MM.1S (cell line): ENCODE measurements at regions not wholly inside any gene's neighbourhood (a gene's known extent, or its start where the extent isn't known, plus 50 kb on each side); places are given as distances from the start of the nearest gene placed in this dataset.

ENCODE experiments used
- DNase-seq: peaks from one replicate; pipeline ENCODE4 v3.0.0-alpha.2; 2015
- H2AFZ ChIP-seq: fragments of 300-600 bp; sonication (generic); 2 replicates; pipeline ENCODE4 v1.6.0; 2016; ENCODE audit warnings: antibody characterized with exemption, low read length
- H3F3A ChIP-seq: fragments of 300-600 bp; sonication (generic); 2 replicates; pipeline ENCODE4 v1.6.1; 2016; ENCODE audit warnings: mild to moderate bottlenecking, antibody characterized with exemption, low read length, moderate library complexity, mixed read lengths; ENCODE audit not compliant: insufficient read depth
- H3K27ac ChIP-seq: fragments of 300-600 bp; sonication (generic); 2 replicates; pipeline ENCODE4 v1.5.1; 2016; ENCODE audit warnings: mild to moderate bottlenecking, low read length
- H3K27me3 ChIP-seq: fragments of 300-600 bp; sonication (generic); replicated peaks from 2 replicates; pipeline ENCODE4 v1.6.0; 2016; ENCODE audit warnings: low read length; ENCODE audit not compliant: insufficient read depth
- H3K36me3 ChIP-seq: fragments of 300-600 bp; sonication (generic); replicated peaks from 2 replicates; pipeline ENCODE4 v1.6.1; 2016; ENCODE audit warnings: mild to moderate bottlenecking, low read length, mixed read lengths; ENCODE audit not compliant: insufficient read depth
- H3K4me1 ChIP-seq: fragments of 300-600 bp; sonication (generic); 2 replicates; pipeline ENCODE4 v1.6.1; 2016; ENCODE audit warnings: low read length, mixed read lengths
- H3K4me2 ChIP-seq: fragments of 300-600 bp; sonication (generic); 2 replicates; pipeline ENCODE4 v1.6.0; 2016; ENCODE audit warnings: low read depth, low read length
- H3K4me3 ChIP-seq: fragments of 300-600 bp; sonication (generic); 2 replicates; pipeline ENCODE4 v1.5.1; 2016; ENCODE audit warnings: low read length, mixed read lengths
- H3K79me2 ChIP-seq: fragments of 300-600 bp; sonication (generic); 2 replicates; pipeline ENCODE4 v1.6.1; 2016; ENCODE audit warnings: mixed run types, low read length, mixed read lengths
- H3K9ac ChIP-seq: fragments of 300-600 bp; sonication (generic); 2 replicates; pipeline ENCODE4 v1.6.1; 2016; ENCODE audit warnings: low read length, mixed read lengths
- H3K9me2 ChIP-seq: fragments of 300-600 bp; sonication (generic); replicated peaks from 2 replicates; pipeline ENCODE4 v1.6.1; 2016; ENCODE audit warnings: mild to moderate bottlenecking, low read length, mixed read lengths; ENCODE audit not compliant: insufficient read depth
- H3K9me3 ChIP-seq: fragments of 300-600 bp; sonication (generic); replicated peaks from 2 replicates; pipeline ENCODE4 v1.6.1; 2016; ENCODE audit warnings: mild to moderate bottlenecking, low read length, mixed read lengths; ENCODE audit not compliant: insufficient read depth
- H4K20me1 ChIP-seq: fragments of 300-600 bp; sonication (generic); 2 replicates; pipeline ENCODE4 v1.6.1; 2016; ENCODE audit warnings: mild to moderate bottlenecking, low read length, moderate library complexity, mixed read lengths; ENCODE audit not compliant: insufficient read depth
- CTCF ChIP-seq: fragments of 300-600 bp; sonication (generic); IDR thresholded peaks from 2 replicates; pipeline ENCODE4 v1.5.1; 2016; ENCODE audit warnings: antibody characterized with exemption, low read length, mixed read lengths
- EZH2 ChIP-seq: fragments of 300-600 bp; sonication (generic); optimal IDR thresholded peaks from 2 replicates; pipeline ENCODE3; 2017; ENCODE audit warnings: low read depth, mild to moderate bottlenecking, antibody characterized with exemption, low read length, mixed read lengths
- EZH2phosphoT487 ChIP-seq: fragments of 300-600 bp; sonication (generic); IDR thresholded peaks from 2 replicates; pipeline ENCODE4 v1.6.1; 2018; ENCODE audit warnings: antibody characterized with exemption, low read length

- peaks cover 12% of the 10 kb centered on the region for H3F3A ChIP-seq
- H3K27ac ChIP-seq = no peak overlapping the region
- TF ChIP-seq EZH2 (no peak), CTCF (no peak), EZH2phosphoT487 (no peak)
- H3K36me3 ChIP-seq = no peaks in the 10 kb centered on the region
- no peak overlapping the region for H3K4me2 ChIP-seq
- no peaks in the 10 kb centered on the region for H3K79me2 ChIP-seq
- H3K27me3 ChIP-seq = no peaks in the 10 kb centered on the region
- no peaks in the 10 kb centered on the region for H3K9me3 ChIP-seq
- H3K4me3 ChIP-seq = no peak overlapping the region
- H3K9me2 ChIP-seq = no peaks in the 10 kb centered on the region
- no peak overlapping the region for H2AFZ ChIP-seq
- no peak overlapping the region for H3K9ac ChIP-seq
- peaks cover 14% of the 10 kb centered on the region for H3K4me1 ChIP-seq
- H4K20me1 ChIP-seq = no peaks in the 10 kb centered on the region
- DNase-seq = no peak
Observed at GRCh38 chr21:14768042-14768441, 221.9 kb upstream of the SAMSN1 start.

GRCh38 chr21:14767192-14767852 is 221.2 kb upstream of the SAMSN1 start:
- Histone ChIP-seq H3K9me2 (no peaks in the 10 kb centered on the region), H3K9ac (no peak overlapping the region), H3K27me3 (no peaks in the 10 kb centered on the region), H3K79me2 (no peaks in the 10 kb centered on the region), H3K36me3 (no peaks in the 10 kb centered on the region), H3K9me3 (no peaks in the 10 kb centered on the region), H2AFZ (no peak overlapping the region), H3K4me3 (no peak overlapping the region), H3K27ac (no peak overlapping the region), H3K4me2 (no peak overlapping the region), H4K20me1 (no peaks in the 10 kb centered on the region), H3K4me1 (peaks cover 14% of the 10 kb centered on the region), H3F3A (peaks cover 19% of the 10 kb centered on the region)
- DNase-seq = no peak
- no peak for TF ChIP-seq CTCF
- no peak for TF ChIP-seq EZH2phosphoT487
- TF ChIP-seq EZH2 = no peak

GRCh38 chr21:14766241-14766640 is 220.1 kb upstream of the SAMSN1 start:
- TF ChIP-seq EZH2 = no peak
- TF ChIP-seq EZH2phosphoT487 = no peak
- no peak for TF ChIP-seq CTCF
- H3K9me3 ChIP-seq = no peaks in the 10 kb centered on the region
- H4K20me1 ChIP-seq = no peaks in the 10 kb centered on the region
- H3K4me3 ChIP-seq = no peak overlapping the region
- peaks cover 14% of the 10 kb centered on the region for H3K4me1 ChIP-seq
- no peak overlapping the region for H3K4me2 ChIP-seq
- H3K9ac ChIP-seq = no peak overlapping the region
- H3K27me3 ChIP-seq = no peaks in the 10 kb centered on the region
- H2AFZ ChIP-seq = no peak overlapping the region
- H3K36me3 ChIP-seq = no peaks in the 10 kb centered on the region
- peaks cover 5% of the 10 kb centered on the region; the same call in 1 of the 2 replicates for H3K79me2 ChIP-seq
- no peaks in the 10 kb centered on the region for H3K9me2 ChIP-seq
- no peak for DNase-seq
- H3K27ac ChIP-seq = no peak overlapping the region
- peaks cover 30% of the 10 kb centered on the region for H3F3A ChIP-seq
